ENCODE measurements at regions not wholly inside any gene's neighbourhood (a gene's known extent, or its start where the extent isn't known, plus 50 kb on each side); places are given as distances from the start of the nearest gene placed in this dataset.

GRCh38 chr5:116699332-116699731 is 124.7 kb upstream of the SEMA6A start:
- no peak for DNase-seq (ENCODE audit: low read depth in 6 of 9, low spot score in 9 of 9)
- no peaks in the 10 kb centered on the region for H3K4me1 ChIP-seq (ENCODE audit: control insufficient read depth in 2 of 2, insufficient read depth in 2 of 2, low read length in 2 of 2)
- H3K27me3 ChIP-seq (ENCODE audit: control insufficient read depth in 2 of 2, insufficient read depth in 1 of 2, low read length in 1 of 2), result no peaks in the 10 kb centered on the region
- H3K4me3 ChIP-seq (ENCODE audit: low read length in 2 of 2), result no peak overlapping the region
- no peaks in the 10 kb centered on the region for H3K9me3 ChIP-seq (ENCODE audit: control insufficient read depth in 2 of 2, insufficient read depth in 1 of 2, low read length in 1 of 2)
- no peaks in the 10 kb centered on the region for H3K36me3 ChIP-seq (ENCODE audit: control insufficient read depth in 2 of 2, insufficient read depth in 2 of 2, low read length in 1 of 2)
- no peak overlapping the region for H3K27ac ChIP-seq (ENCODE audit: low read depth in 1 of 2, low read length in 1 of 2)
- 81% methylated on average over 1 of the region's 1 CpG for WGBS

- 81% methylated on average over 5 of the region's 5 CpGs for WGBS
- Histone ChIP-seq H3K4me1 (ENCODE audit: control insufficient read depth in 2 of 2, insufficient read depth in 2 of 2, low read length in 2 of 2) (no peaks in the 10 kb centered on the region), H3K9me3 (ENCODE audit: control insufficient read depth in 2 of 2, insufficient read depth in 1 of 2, low read length in 1 of 2) (no peaks in the 10 kb centered on the region), H3K36me3 (ENCODE audit: control insufficient read depth in 2 of 2, insufficient read depth in 2 of 2, low read length in 1 of 2) (no peaks in the 10 kb centered on the region), H3K4me3 (ENCODE audit: low read length in 2 of 2) (no peak overlapping the region), H3K27me3 (ENCODE audit: control insufficient read depth in 2 of 2, insufficient read depth in 1 of 2, low read length in 1 of 2) (no peaks in the 10 kb centered on the region), H3K27ac (ENCODE audit: low read depth in 1 of 2, low read length in 1 of 2) (no peak overlapping the region)
- no peak for DNase-seq (ENCODE audit: low read depth in 6 of 9, low spot score in 9 of 9)
Observed at GRCh38 chr5:116696366-116696765, 121.7 kb upstream of the SEMA6A start.

- DNase-seq (ENCODE audit: low read depth in 6 of 9, low spot score in 9 of 9), result no peak
- H3K4me3 ChIP-seq (ENCODE audit: low read length in 2 of 2), result no peak overlapping the region
- H3K36me3 ChIP-seq (ENCODE audit: control insufficient read depth in 2 of 2, insufficient read depth in 2 of 2, low read length in 1 of 2), result no peaks in the 10 kb centered on the region
- no peaks in the 10 kb centered on the region for H3K9me3 ChIP-seq (ENCODE audit: control insufficient read depth in 2 of 2, insufficient read depth in 1 of 2, low read length in 1 of 2)
- H3K27me3 ChIP-seq (ENCODE audit: control insufficient read depth in 2 of 2, insufficient read depth in 1 of 2, low read length in 1 of 2), result no peaks in the 10 kb centered on the region
- H3K4me1 ChIP-seq (ENCODE audit: control insufficient read depth in 2 of 2, insufficient read depth in 2 of 2, low read length in 2 of 2), result no peaks in the 10 kb centered on the region
- no peak overlapping the region for H3K27ac ChIP-seq (ENCODE audit: low read depth in 1 of 2, low read length in 1 of 2)
- WGBS, result 93% methylated on average over 3 of the region's 3 CpGs
Observed at GRCh38 chr5:116695681-116696080, 121.1 kb upstream of the SEMA6A start.

- 92% methylated on average over 4 of the region's 4 CpGs for WGBS
- Histone ChIP-seq H3K36me3 (ENCODE audit: control insufficient read depth in 2 of 2, insufficient read depth in 2 of 2, low read length in 1 of 2) (no peaks in the 10 kb centered on the region), H3K9me3 (ENCODE audit: control insufficient read depth in 2 of 2, insufficient read depth in 1 of 2, low read length in 1 of 2) (peaks cover 0 to 3% of the 10 kb centered on the region in 2 donors), H3K4me1 (ENCODE audit: control insufficient read depth in 2 of 2, insufficient read depth in 2 of 2, low read length in 2 of 2) (no peaks in the 10 kb centered on the region), H3K27ac (ENCODE audit: low read depth in 1 of 2, low read length in 1 of 2) (no peak overlapping the region), H3K27me3 (ENCODE audit: control insufficient read depth in 2 of 2, insufficient read depth in 1 of 2, low read length in 1 of 2) (no peaks in the 10 kb centered on the region), H3K4me3 (ENCODE audit: low read length in 2 of 2) (no peak overlapping the region)
- DNase-seq (ENCODE audit: low read depth in 6 of 9, low spot score in 9 of 9), result no peak
Observed at GRCh38 chr5:116686438-116686837, 111.8 kb upstream of the SEMA6A start.

- H3K4me1 ChIP-seq (ENCODE audit: control insufficient read depth in 2 of 2, insufficient read depth in 2 of 2, low read length in 2 of 2), result no peaks in the 10 kb centered on the region
- 92% methylated on average over 9 of the region's 9 CpGs for WGBS
- DNase-seq (ENCODE audit: low read depth in 6 of 9, low spot score in 9 of 9), result no peak
- no peak overlapping the region for H3K4me3 ChIP-seq (ENCODE audit: low read length in 2 of 2)
- H3K36me3 ChIP-seq (ENCODE audit: control insufficient read depth in 2 of 2, insufficient read depth in 2 of 2, low read length in 1 of 2), result no peaks in the 10 kb centered on the region
- H3K27ac ChIP-seq (ENCODE audit: low read depth in 1 of 2, low read length in 1 of 2), result no peak overlapping the region
- H3K9me3 ChIP-seq (ENCODE audit: control insufficient read depth in 2 of 2, insufficient read depth in 1 of 2, low read length in 1 of 2), result peaks cover 0 to 3% of the 10 kb centered on the region in 2 donors
- no peaks in the 10 kb centered on the region for H3K27me3 ChIP-seq (ENCODE audit: control insufficient read depth in 2 of 2, insufficient read depth in 1 of 2, low read length in 1 of 2)
Observed at GRCh38 chr5:116685931-116686330, 111.3 kb upstream of the SEMA6A start.

- Histone ChIP-seq H3K4me3 (ENCODE audit: low read length in 2 of 2) (no peak overlapping the region), H3K4me1 (ENCODE audit: control insufficient read depth in 2 of 2, insufficient read depth in 2 of 2, low read length in 2 of 2) (no peaks in the 10 kb centered on the region), H3K9me3 (ENCODE audit: control insufficient read depth in 2 of 2, insufficient read depth in 1 of 2, low read length in 1 of 2) (peaks cover 0 to 3% of the 10 kb centered on the region in 2 donors), H3K36me3 (ENCODE audit: control insufficient read depth in 2 of 2, insufficient read depth in 2 of 2, low read length in 1 of 2) (no peaks in the 10 kb centered on the region), H3K27me3 (ENCODE audit: control insufficient read depth in 2 of 2, insufficient read depth in 1 of 2, low read length in 1 of 2) (no peaks in the 10 kb centered on the region), H3K27ac (ENCODE audit: low read depth in 1 of 2, low read length in 1 of 2) (no peak overlapping the region)
- 80% methylated on average over 6 of the region's 6 CpGs for WGBS
- DNase-seq (ENCODE audit: low read depth in 6 of 9, low spot score in 9 of 9), result no peak
Observed at GRCh38 chr5:116685069-116685468, 110.4 kb upstream of the SEMA6A start.

GRCh38 chr5:116681334-116682013 is 106.9 kb upstream of the SEMA6A start:
- DNase-seq (ENCODE audit: low read depth in 6 of 9, low spot score in 9 of 9), result peak in 1 of 9 donors; percentile 9
- WGBS, result 75% methylated on average over 7 of the region's 7 CpGs
- no peaks in the 10 kb centered on the region for H3K4me1 ChIP-seq (ENCODE audit: control insufficient read depth in 2 of 2, insufficient read depth in 2 of 2, low read length in 2 of 2)
- peaks cover 0 to 1% of the 10 kb centered on the region in 2 donors for H3K9me3 ChIP-seq (ENCODE audit: control insufficient read depth in 2 of 2, insufficient read depth in 1 of 2, low read length in 1 of 2)
- H3K36me3 ChIP-seq (ENCODE audit: control insufficient read depth in 2 of 2, insufficient read depth in 2 of 2, low read length in 1 of 2), result no peaks in the 10 kb centered on the region
- no peak overlapping the region for H3K27ac ChIP-seq (ENCODE audit: low read depth in 1 of 2, low read length in 1 of 2)
- H3K27me3 ChIP-seq (ENCODE audit: control insufficient read depth in 2 of 2, insufficient read depth in 1 of 2, low read length in 1 of 2), result no peaks in the 10 kb centered on the region
- H3K4me3 ChIP-seq (ENCODE audit: low read length in 2 of 2), result no peak overlapping the region

- no peak for DNase-seq (ENCODE audit: low read depth in 6 of 9, low spot score in 9 of 9)
- Histone ChIP-seq H3K27me3 (ENCODE audit: control insufficient read depth in 2 of 2, insufficient read depth in 1 of 2, low read length in 1 of 2) (no peaks in the 10 kb centered on the region), H3K4me1 (ENCODE audit: control insufficient read depth in 2 of 2, insufficient read depth in 2 of 2, low read length in 2 of 2) (no peaks in the 10 kb centered on the region), H3K4me3 (ENCODE audit: low read length in 2 of 2) (no peak overlapping the region), H3K27ac (ENCODE audit: low read depth in 1 of 2, low read length in 1 of 2) (no peak overlapping the region), H3K36me3 (ENCODE audit: control insufficient read depth in 2 of 2, insufficient read depth in 2 of 2, low read length in 1 of 2) (no peaks in the 10 kb centered on the region), H3K9me3 (ENCODE audit: control insufficient read depth in 2 of 2, insufficient read depth in 1 of 2, low read length in 1 of 2) (no peaks in the 10 kb centered on the region)
- WGBS, result 95% methylated on average over 4 of the region's 4 CpGs
Observed at GRCh38 chr5:116675626-116675910, 100.9 kb upstream of the SEMA6A start.

GRCh38 chr5:116674881-116675625 is 100.4 kb upstream of the SEMA6A start:
- H3K27ac ChIP-seq (ENCODE audit: low read depth in 1 of 2, low read length in 1 of 2), result no peak overlapping the region
- no peaks in the 10 kb centered on the region for H3K4me1 ChIP-seq (ENCODE audit: control insufficient read depth in 2 of 2, insufficient read depth in 2 of 2, low read length in 2 of 2)
- no peaks in the 10 kb centered on the region for H3K27me3 ChIP-seq (ENCODE audit: control insufficient read depth in 2 of 2, insufficient read depth in 1 of 2, low read length in 1 of 2)
- WGBS, result 77% methylated on average over 6 of the region's 6 CpGs
- DNase-seq (ENCODE audit: low read depth in 6 of 9, low spot score in 9 of 9), result no peak
- no peaks in the 10 kb centered on the region for H3K9me3 ChIP-seq (ENCODE audit: control insufficient read depth in 2 of 2, insufficient read depth in 1 of 2, low read length in 1 of 2)
- H3K36me3 ChIP-seq (ENCODE audit: control insufficient read depth in 2 of 2, insufficient read depth in 2 of 2, low read length in 1 of 2), result no peaks in the 10 kb centered on the region
- no peak overlapping the region for H3K4me3 ChIP-seq (ENCODE audit: low read length in 2 of 2)

Measured in thymus (tissue), 11 donors.